Spinal cord (tissue), 9 donors: ENCODE measurements at regions not wholly inside any gene's neighbourhood (a gene's known extent, or its start where the extent isn't known, plus 50 kb on each side); places are given as distances from the start of the nearest gene placed in this dataset.
A peak's percentile ranks its signal among the peaks of the same experiment; 100 is the strongest.
"Not testable (repeated sequence)": the region's sequence is repeated elsewhere in the genome, so short reads cannot be mapped to it uniquely, and the experiment has no call there.

Experiments used
- DNase-seq, 6 donors: peaks; one replicate each; pipeline versions ENCODE4 v3.0.0 to v3.0.0-alpha.2; 2013 to 2015; ENCODE audit warnings: low spot score in 6 of 6, low read depth in 4 of 6
- H3K27ac ChIP-seq: one replicate; pipeline ENCODE4 v1.5.1; 2013; ENCODE audit warnings: low read depth, low read length, control low read depth
- H3K27me3 ChIP-seq: one replicate; pipeline ENCODE4 v1.6.1; 2013; ENCODE audit warnings: low read length; ENCODE audit not compliant: control insufficient read depth, insufficient read depth
- H3K36me3 ChIP-seq: one replicate; pipeline ENCODE4 v1.6.1; 2013; ENCODE audit warnings: low read length; ENCODE audit not compliant: control insufficient read depth, insufficient read depth
- H3K4me1 ChIP-seq: one replicate; pipeline ENCODE4 v1.6.1; 2013; ENCODE audit warnings: low read length; ENCODE audit not compliant: control insufficient read depth, insufficient read depth
- H3K4me3 ChIP-seq: one replicate; pipeline ENCODE4 v1.5.1; 2013; ENCODE audit warnings: low read depth, low read length, control low read depth
- H3K9me3 ChIP-seq: one replicate; pipeline ENCODE4 v1.6.1; 2013; ENCODE audit warnings: low read length; ENCODE audit not compliant: control insufficient read depth, insufficient read depth
- WGBS: methylation state at CpG from one replicate; pipeline ENCODE4 v1.1.5; 2013; ENCODE audit warnings: missing lambda C conversion rate; ENCODE audit not compliant: insufficient coverage; 5-methylcytosine and 5-hydroxymethylcytosine counted together
- donor health status: healthy.

DNA sequence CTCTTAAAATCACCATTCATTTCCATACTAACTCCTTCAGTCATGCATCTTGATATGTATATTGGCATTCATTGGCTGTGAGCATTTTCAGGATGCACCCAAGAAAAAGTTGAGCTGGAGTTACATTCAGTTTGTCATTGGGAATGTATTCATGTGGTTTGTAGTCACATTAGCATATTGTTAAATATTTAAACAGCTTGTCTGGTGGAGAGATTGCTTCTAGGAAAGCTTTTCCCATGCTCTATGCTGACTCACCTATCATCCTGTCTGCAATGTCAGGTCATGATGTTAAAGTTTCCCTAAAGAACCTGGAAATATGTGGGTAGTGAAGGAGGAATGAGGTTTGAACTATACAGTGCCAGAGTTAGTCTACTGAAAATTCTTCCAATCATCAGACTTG lies 583.6 kb downstream of the GALC start:
- no peaks in the 10 kb centered on the region for H3K9me3 ChIP-seq
- H3K4me3 ChIP-seq: no peak overlapping the region
- H3K27me3 ChIP-seq: no peaks in the 10 kb centered on the region
- no peaks in the 10 kb centered on the region for H3K4me1 ChIP-seq
- no peak for DNase-seq
- H3K36me3 ChIP-seq: no peaks in the 10 kb centered on the region
- H3K27ac ChIP-seq: no peak overlapping the region

DNA sequence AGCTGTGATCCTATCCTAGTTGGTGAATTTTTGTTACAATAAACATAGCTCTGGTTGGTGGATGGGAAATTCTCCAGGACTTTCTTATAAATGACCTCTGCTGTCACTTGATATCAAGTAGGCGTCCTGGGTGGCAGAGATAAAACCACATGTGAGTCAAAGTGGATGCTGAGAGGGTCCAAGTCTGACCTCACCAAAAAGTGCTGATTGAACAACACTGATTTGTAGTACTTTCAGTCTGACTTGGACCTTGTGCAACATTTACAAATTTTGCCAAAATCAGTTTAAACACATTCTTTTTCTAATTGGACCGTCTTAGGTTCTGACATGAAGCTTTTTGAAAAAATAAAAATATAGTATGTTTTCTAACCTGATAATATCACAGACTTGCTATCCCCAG lies 585.6 kb downstream of the GALC start:
- Histone ChIP-seq H3K27me3 (no peaks in the 10 kb centered on the region), H3K36me3 (no peaks in the 10 kb centered on the region), H3K4me1 (no peaks in the 10 kb centered on the region), H3K27ac (no peak overlapping the region), H3K4me3 (no peak overlapping the region), H3K9me3 (no peaks in the 10 kb centered on the region)
- DNase-seq: no peak
- WGBS: 100% methylated on average over 1 of the region's 2 CpGs

DNA sequence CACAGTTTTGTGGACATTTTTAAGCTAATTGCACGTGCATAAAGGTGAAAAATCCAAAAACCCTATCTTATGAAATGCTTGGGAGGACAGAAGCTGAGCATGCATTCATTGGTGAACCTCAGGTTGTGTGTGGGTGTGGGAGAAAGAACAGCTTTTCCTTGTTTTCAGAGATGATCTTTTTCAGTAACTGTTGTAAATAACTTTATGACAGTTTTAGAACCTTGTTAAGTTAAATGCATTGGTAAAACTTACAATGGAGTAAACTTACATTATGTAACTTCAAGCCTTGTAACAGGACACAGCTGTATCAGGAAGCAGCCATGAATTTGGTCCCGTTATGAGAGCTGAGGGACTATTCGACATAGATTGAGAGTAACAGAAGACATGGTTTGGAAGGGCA lies 587.4 kb downstream of the GALC start:
- Histone ChIP-seq H3K4me3 (no peak overlapping the region), H3K4me1 (no peaks in the 10 kb centered on the region), H3K36me3 (no peaks in the 10 kb centered on the region), H3K9me3 (no peaks in the 10 kb centered on the region), H3K27ac (no peak overlapping the region), H3K27me3 (no peaks in the 10 kb centered on the region)
- 80% methylated on average over 1 of the region's 3 CpGs for WGBS
- no peak for DNase-seq

DNA sequence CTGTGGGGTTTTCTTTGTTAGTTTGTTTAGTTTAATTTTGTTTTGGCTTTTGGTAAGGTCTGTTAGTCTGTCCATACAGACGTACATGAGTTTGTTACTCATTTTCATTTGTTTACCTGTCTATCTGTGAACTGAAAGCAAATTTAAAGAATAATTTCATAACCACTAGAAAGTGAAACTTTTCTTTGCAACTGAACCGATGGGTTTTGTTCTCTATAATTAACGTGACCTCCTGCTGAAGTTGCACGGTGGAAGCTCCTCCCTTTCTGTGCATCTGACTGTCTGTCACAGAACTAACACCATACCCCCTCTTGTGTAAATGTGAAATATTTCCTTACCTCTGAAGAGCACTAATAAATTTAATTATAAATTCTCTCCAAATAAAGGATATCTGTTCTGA lies 595.5 kb downstream of the GALC start:
- H3K9me3 ChIP-seq: no peaks in the 10 kb centered on the region
- no peaks in the 10 kb centered on the region for H3K4me1 ChIP-seq
- no peak overlapping the region for H3K27ac ChIP-seq
- H3K36me3 ChIP-seq: no peaks in the 10 kb centered on the region
- no peaks in the 10 kb centered on the region for H3K27me3 ChIP-seq
- no peak overlapping the region for H3K4me3 ChIP-seq
- DNase-seq: no peak
- WGBS: no CpG with 5 or more reads among the region's 4 CpGs

DNA sequence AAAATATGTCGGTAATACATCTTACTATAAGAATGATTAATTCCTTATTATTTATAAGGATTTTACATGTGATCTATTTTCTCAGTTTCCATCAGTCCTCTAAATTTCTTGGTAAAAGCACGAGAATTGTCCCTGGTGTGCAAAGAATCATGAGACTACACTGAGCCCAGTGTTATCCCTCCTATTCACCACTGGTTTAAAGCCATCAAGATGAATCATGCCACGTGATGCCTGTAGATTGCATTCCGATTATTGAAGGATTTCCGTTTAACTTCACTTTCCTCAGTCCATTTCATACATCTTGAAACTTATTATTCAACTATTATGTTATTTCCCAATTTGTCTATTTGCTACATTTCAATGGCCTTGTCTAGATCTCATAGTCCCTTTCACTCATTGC lies 601.9 kb downstream of the GALC start:
- Histone ChIP-seq H3K9me3 (no peaks in the 10 kb centered on the region), H3K36me3 (no peaks in the 10 kb centered on the region), H3K4me1 (no peaks in the 10 kb centered on the region), H3K4me3 (no peak overlapping the region), H3K27me3 (no peaks in the 10 kb centered on the region), H3K27ac (no peak overlapping the region)
- no peak for DNase-seq
- 100% methylated on average over 1 of the region's 5 CpGs for WGBS

DNA sequence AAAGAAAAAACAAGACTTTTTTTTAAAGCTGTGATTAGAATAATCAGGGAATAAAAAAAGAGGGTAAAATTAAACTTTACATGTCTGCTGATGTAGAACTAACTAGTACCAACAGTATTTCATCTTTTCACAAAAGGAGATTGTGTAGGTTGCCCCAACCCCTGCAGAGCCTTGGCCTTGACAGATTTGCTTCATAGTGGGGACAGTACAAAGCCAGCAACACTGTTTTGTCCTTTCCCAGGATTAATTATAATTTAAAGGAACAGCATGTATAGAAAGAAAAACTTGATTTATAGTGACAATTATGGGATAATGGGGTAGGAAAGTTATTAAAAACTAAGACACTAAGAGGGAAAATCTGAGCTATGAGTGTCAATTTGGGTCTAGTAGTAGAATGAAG lies 604.0 kb downstream of the GALC start:
- H3K27ac ChIP-seq: no peak overlapping the region
- no peaks in the 10 kb centered on the region for H3K36me3 ChIP-seq
- no peaks in the 10 kb centered on the region for H3K27me3 ChIP-seq
- H3K4me1 ChIP-seq: no peaks in the 10 kb centered on the region
- no peak overlapping the region for H3K4me3 ChIP-seq
- H3K9me3 ChIP-seq: no peaks in the 10 kb centered on the region
- DNase-seq: no peak

DNA sequence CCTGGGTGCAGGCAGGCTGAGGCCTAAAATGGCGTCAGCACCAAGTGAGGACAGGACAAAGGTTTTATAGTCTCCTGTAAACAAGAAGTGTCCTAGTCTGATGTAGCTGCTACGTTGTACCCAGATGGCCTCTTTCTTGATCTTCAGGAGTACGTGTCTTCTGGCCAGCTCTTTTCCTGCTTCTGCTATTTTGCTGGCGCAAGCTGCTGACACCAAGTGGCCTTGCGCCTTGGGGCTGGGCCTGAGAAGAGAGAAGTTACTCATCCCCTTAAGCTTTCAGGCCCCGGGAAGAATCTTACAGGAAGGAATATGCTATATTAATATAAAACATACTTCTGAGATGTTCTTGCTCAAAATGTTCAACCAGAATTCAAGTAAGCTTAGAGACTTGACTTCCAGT lies 605.2 kb downstream of the GALC start:
- no peaks in the 10 kb centered on the region for H3K27me3 ChIP-seq
- DNase-seq: peak in 1 of 6 donors; percentile 8
- H3K4me1 ChIP-seq: no peaks in the 10 kb centered on the region
- H3K4me3 ChIP-seq: no peak overlapping the region
- H3K9me3 ChIP-seq: peaks cover 2% of the 10 kb centered on the region
- 92% methylated on average over 3 of the region's 6 CpGs for WGBS
- no peak overlapping the region for H3K27ac ChIP-seq
- H3K36me3 ChIP-seq: no peaks in the 10 kb centered on the region

DNA sequence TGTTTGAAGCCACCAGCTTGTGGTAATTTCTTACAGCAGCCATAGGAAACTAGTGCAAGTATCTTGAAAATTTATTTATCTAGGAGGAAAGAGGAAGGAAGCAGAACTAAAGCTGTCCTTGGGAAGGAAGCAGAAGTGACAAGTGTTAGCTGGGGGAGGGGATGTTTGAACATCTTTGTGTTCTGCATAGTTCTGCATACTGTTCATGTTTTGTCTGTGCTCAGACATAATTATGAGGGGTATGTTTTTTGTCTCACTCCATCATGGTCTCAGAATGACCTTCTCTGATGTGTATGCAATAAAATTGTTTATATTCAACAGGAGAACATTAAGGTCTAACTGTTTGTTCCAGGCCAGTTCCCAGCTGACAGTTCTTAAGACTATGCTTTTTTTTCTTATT lies 606.5 kb downstream of the GALC start:
- Histone ChIP-seq H3K9me3 (peaks cover 2% of the 10 kb centered on the region), H3K27ac (no peak overlapping the region), H3K4me3 (no peak overlapping the region), H3K36me3 (no peaks in the 10 kb centered on the region), H3K27me3 (no peaks in the 10 kb centered on the region), H3K4me1 (no peaks in the 10 kb centered on the region)
- DNase-seq: no peak

DNA sequence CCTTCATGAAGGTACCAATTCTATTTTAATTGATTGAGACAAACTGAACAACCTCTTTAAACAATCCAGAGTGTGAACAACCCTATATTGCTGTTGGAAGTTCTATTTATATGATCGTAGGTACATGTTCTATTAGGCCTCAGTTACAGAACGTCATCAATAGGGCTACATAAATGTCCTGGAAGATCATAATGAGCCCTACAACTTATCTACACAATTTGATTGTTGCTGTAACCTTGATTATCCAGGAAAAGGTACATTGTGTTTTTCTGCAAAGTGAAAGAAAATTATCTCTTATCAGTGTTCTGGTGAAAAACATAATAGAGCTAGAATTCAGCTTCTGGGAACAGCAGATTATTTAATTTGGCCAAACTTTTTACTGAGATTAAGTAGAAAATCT lies 612.9 kb downstream of the GALC start:
- no CpG with 5 or more reads among the region's 2 CpGs for WGBS
- no peak overlapping the region for H3K27ac ChIP-seq
- no peak for DNase-seq

DNA sequence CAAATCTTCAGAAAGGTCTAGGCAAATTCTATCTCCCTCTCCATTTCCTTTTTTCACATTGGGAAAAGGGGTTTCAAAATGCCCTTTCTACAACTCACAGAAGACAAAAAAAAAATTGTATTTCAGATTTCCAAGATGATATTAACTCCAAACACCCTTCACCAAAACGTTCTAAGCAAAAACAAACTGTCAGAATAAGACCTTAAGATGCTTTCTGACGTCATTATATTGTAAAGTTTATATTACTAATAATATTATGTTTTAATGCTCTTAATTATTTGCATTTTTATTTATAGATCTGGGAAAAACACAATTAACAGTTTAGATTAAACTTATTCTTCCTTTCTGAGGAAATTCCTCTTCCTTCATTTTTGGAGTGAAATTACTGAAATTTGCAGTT lies 624.2 kb downstream of the GALC start:
- no CpG with 5 or more reads among the region's 2 CpGs for WGBS
- Histone ChIP-seq H3K27me3 (no peaks in the 10 kb centered on the region), H3K4me3 (no peak overlapping the region), H3K36me3 (no peaks in the 10 kb centered on the region), H3K9me3 (no peaks in the 10 kb centered on the region), H3K27ac (no peak overlapping the region), H3K4me1 (no peaks in the 10 kb centered on the region)
- no peak for DNase-seq

More for the DNA sequence above, 612.9 kb downstream of the GALC start:
- Histone ChIP-seq H3K4me1 (no peaks in the 10 kb centered on the region), H3K36me3 (no peaks in the 10 kb centered on the region), H3K27me3 (no peaks in the 10 kb centered on the region), H3K9me3 (peaks cover 2% of the 10 kb centered on the region), H3K4me3 (no peak overlapping the region)

DNA sequence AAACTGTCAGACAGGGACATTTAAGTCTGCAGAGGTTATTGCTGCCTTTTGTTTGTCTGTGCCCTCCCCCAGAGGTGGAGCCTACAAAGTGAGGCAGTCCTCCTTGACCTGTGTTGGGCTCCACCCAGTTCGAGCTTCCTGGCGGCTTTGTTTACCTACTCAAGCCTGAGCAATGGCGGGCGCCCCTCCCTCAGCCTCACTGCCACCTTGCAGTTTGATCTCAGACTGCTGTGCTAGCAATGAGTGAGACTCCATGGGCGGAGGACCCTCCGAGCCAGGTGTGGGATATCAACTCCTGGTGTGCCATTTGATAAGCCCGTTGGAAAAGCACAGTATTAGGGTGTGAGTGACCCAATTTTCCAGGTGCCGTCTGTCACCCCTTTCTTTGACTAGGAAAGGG lies 632.7 kb downstream of the GALC start:
- H3K4me1 ChIP-seq, DNase-seq, H3K27ac ChIP-seq, H3K9me3 ChIP-seq, H3K36me3 ChIP-seq, H3K4me3 ChIP-seq, H3K27me3 ChIP-seq: not testable (repeated sequence)
- 96% methylated on average over 8 of the region's 8 CpGs for WGBS
